BLaER1 treated with 17β-estradiol and CSF1 and Interleukin-3, amounts not matched to agents 10 nM and 100 nM (cell line): ENCODE measurements at regions not wholly inside any gene's neighbourhood (a gene's known extent, or its start where the extent isn't known, plus 50 kb on each side); places are given as distances from the start of the nearest gene placed in this dataset.

Experiments
- H3K27ac ChIP-seq, 11 experiments: shearing (Covaris generic); formaldehyde crosslinking; 2 replicates each; pipeline ENCODE4 v1.8.1; 2022
- H3K27me3 ChIP-seq, 11 experiments: shearing (Covaris generic); formaldehyde crosslinking; 2 replicates each; pipeline ENCODE4 v1.8.1; 2022
- H3K36me3 ChIP-seq, 11 experiments: shearing (Covaris generic); formaldehyde crosslinking; 2 replicates each; pipeline ENCODE4 v1.8.1; 2022
- H3K4me1 ChIP-seq, 10 experiments: shearing (Covaris generic); formaldehyde crosslinking; 2 replicates each; pipeline ENCODE4 v1.8.1; 2022
- H3K4me2 ChIP-seq, 11 experiments: shearing (Covaris generic); formaldehyde crosslinking; 2 replicates each; pipeline ENCODE4 v1.8.1; 2022
- H3K4me3 ChIP-seq, 10 experiments: shearing (Covaris generic); formaldehyde crosslinking; 2 replicates each; pipeline ENCODE4 v1.8.1; 2022
- H3K9ac ChIP-seq, 11 experiments: shearing (Covaris generic); formaldehyde crosslinking; 2 replicates each; pipeline ENCODE4 v1.8.1; 2022
- H3K9me3 ChIP-seq, 11 experiments: shearing (Covaris generic); formaldehyde crosslinking; replicated peaks in 1 of 11; 2 replicates each; pipeline ENCODE4 v1.8.1; 2022
- H4K20me1 ChIP-seq, 11 experiments: shearing (Covaris generic); formaldehyde crosslinking; 2 replicates each; pipeline ENCODE4 v1.8.1; 2022
- Cebpa-rat ChIP-seq, 11 experiments: shearing (Covaris generic); IDR thresholded peaks; 2 replicates each; pipeline ENCODE4 v1.8.1; 2022

GRCh38 chr14:101492716-101493115, 68.6 kb upstream of the DIO3 start:
- H3K4me1 ChIP-seq: no peaks in the 10 kb centered on the region
- no peak overlapping the region for H3K4me2 ChIP-seq
- peaks cover 14 to 37% (median 21%) of the 10 kb centered on the region in 11 experiments; a peak in 21 of 22 replicates for H3K9me3 ChIP-seq
- H3K4me3 ChIP-seq: no peak overlapping the region
- TF ChIP-seq Cebpa-rat (IDR thresholded peaks at IDR 0.05): no peak
- H3K9ac ChIP-seq: no peak overlapping the region
- no peaks in the 10 kb centered on the region for H4K20me1 ChIP-seq
- no peaks in the 10 kb centered on the region for H3K36me3 ChIP-seq
- H3K27me3 ChIP-seq: no peaks in the 10 kb centered on the region
- no peak overlapping the region for H3K27ac ChIP-seq

DNA sequence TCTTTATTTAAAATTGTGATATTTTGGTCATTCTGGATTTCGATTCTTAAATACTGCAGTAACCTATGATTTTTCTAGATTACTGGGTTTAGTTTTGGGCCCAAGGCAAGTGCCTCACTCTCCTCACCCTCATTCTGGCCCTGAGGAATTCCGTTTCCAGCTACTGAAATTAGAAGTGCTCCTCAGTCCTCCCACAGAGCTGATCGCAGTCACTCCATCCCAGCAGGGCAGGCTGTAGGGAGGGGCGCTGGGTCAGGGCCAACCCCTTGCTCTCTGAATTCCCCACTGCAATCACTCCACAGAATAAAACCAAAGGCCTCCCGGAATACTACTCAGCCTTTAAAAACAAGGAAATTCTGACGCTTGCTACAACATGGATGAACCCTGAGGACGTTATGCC, 66.5 kb upstream of the DIO3 start:
- Histone ChIP-seq H3K36me3 (no peaks in the 10 kb centered on the region), H3K9me3 (peaks cover 0 to 17% (median 6%) of the 10 kb centered on the region in 11 experiments; a peak in 13 of 22 replicates), H3K27ac (no peak overlapping the region), H3K4me1 (no peaks in the 10 kb centered on the region), H3K4me3 (no peak overlapping the region), H3K9ac (no peak overlapping the region), H3K27me3 (no peaks in the 10 kb centered on the region), H3K4me2 (no peak overlapping the region), H4K20me1 (no peaks in the 10 kb centered on the region)
- no peak for TF ChIP-seq Cebpa-rat (IDR thresholded peaks at IDR 0.05)

DNA sequence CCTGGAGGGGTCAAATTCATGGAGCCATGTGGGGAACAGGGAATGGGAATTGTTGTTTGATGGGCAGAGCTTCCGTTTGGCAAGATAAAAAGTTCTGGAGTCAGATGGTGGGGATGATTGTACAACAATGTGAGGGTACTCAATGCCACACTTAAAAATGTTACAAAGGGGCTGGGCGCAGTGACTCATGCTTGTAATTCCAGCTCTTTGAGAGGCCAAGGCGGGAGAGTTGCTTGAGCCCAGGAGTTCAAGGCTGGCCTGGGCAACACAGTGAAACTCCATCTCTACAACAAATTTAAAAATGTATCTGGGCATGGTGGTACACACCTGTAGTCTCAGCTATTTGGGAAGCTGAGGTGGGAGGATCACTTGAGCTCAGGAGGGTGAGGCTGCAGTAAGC, 66.0 kb upstream of the DIO3 start:
- H3K36me3 ChIP-seq: no peaks in the 10 kb centered on the region
- H3K27me3 ChIP-seq: no peaks in the 10 kb centered on the region
- peaks cover 0 to 17% (median 6%) of the 10 kb centered on the region in 11 experiments; a peak in 13 of 22 replicates for H3K9me3 ChIP-seq
- H3K4me3 ChIP-seq: no peak overlapping the region
- no peak for TF ChIP-seq Cebpa-rat (IDR thresholded peaks at IDR 0.05)
- H3K27ac ChIP-seq: no peak overlapping the region
- no peaks in the 10 kb centered on the region for H4K20me1 ChIP-seq
- no peak overlapping the region for H3K9ac ChIP-seq
- H3K4me1 ChIP-seq: no peaks in the 10 kb centered on the region
- no peak overlapping the region for H3K4me2 ChIP-seq

GRCh38 chr14:101495827-101496775, 65.2 kb upstream of the DIO3 start:
- Histone ChIP-seq H3K36me3 (no peaks in the 10 kb centered on the region), H3K4me1 (no peaks in the 10 kb centered on the region), H3K4me2 (no peak overlapping the region), H3K27me3 (no peaks in the 10 kb centered on the region), H3K9me3 (peaks cover 0 to 17% (median 6%) of the 10 kb centered on the region in 11 experiments; a peak in 13 of 22 replicates), H3K9ac (no peak overlapping the region), H4K20me1 (no peaks in the 10 kb centered on the region), H3K27ac (no peak overlapping the region), H3K4me3 (no peak overlapping the region)
- no peak for TF ChIP-seq Cebpa-rat (IDR thresholded peaks at IDR 0.05)

- Histone ChIP-seq H3K9me3 (peaks cover 0 to 17% (median 5%) of the 10 kb centered on the region in 11 experiments; a peak in 11 of 22 replicates), H3K36me3 (no peaks in the 10 kb centered on the region), H3K4me2 (no peak overlapping the region), H3K4me3 (no peak overlapping the region), H3K4me1 (no peaks in the 10 kb centered on the region), H4K20me1 (no peaks in the 10 kb centered on the region), H3K27me3 (no peaks in the 10 kb centered on the region), H3K9ac (no peak overlapping the region), H3K27ac (no peak overlapping the region)
- TF ChIP-seq Cebpa-rat (IDR thresholded peaks at IDR 0.05): no peak
These were observed 64.3 kb upstream of the DIO3 start for GRCh38 chr14:101496776-101497683.

DNA sequence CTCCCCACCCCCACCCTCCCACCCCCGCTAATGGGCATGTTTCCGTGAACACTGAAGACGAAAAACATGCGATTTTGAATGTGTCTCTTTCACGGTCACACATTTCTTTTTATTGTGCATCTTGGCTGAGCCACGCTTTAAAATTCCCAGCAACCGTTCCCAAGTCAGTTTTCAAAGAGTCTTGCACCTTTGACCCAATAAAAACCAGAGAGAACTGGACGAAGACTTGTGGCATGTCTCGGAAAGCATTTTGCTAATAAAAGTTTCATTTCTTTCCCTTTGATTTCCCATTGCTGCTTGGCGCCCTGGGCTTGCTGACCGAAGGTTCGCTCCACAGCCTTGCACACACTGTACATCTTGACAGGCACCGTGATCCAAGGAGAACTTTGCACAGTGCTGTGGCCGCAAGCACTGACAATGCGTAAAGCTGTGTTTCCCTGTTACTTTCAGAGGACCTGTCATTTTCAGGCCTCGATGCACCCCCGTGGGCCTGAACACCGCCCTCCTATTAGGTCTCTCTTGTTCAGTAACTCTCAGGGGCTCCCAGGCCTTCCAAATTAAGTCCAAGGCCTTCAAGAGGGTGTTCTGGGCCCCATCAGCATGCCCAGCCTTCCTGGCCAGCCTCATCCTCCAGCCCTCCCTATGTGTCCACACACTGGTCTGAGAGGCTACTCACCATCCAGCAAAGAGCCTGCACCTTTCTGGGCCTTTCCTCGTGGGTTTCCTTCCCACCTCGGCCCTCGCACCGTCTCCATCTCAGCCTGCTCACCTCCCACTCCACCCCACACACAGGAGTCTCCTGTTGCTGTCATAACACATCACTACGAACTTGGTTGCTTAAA, 63.4 kb upstream of the DIO3 start:
- H4K20me1 ChIP-seq: no peaks in the 10 kb centered on the region
- TF ChIP-seq Cebpa-rat (IDR thresholded peaks at IDR 0.05): no peak
- no peaks in the 10 kb centered on the region for H3K4me1 ChIP-seq
- H3K4me3 ChIP-seq: no peak overlapping the region
- no peak overlapping the region for H3K4me2 ChIP-seq
- H3K9ac ChIP-seq: no peak overlapping the region
- H3K27ac ChIP-seq: no peak overlapping the region
- H3K36me3 ChIP-seq: no peaks in the 10 kb centered on the region
- H3K27me3 ChIP-seq: no peaks in the 10 kb centered on the region
- peaks cover 0 to 12% (median 5%) of the 10 kb centered on the region in 11 experiments; a peak in 9 of 22 replicates for H3K9me3 ChIP-seq

DNA sequence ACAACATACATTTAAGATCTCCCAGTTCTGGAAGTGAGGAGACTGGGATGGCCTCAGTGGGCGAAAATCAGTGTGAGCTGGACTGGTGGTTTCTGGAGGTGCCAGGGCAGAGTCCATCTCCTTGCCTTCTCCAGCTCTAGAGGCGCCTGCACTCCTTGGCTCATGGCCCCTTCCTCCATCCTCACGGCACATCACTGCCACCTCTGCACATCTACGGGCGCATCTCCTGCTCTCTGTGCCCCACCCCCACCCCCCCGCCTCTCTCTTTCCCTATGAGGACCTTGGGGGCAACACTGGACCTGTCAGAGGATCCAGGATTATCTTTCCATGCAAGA, 62.8 kb upstream of the DIO3 start:
- Histone ChIP-seq H4K20me1 (no peaks in the 10 kb centered on the region), H3K4me2 (no peak overlapping the region), H3K27ac (no peak overlapping the region), H3K4me3 (no peak overlapping the region), H3K27me3 (no peaks in the 10 kb centered on the region), H3K4me1 (no peaks in the 10 kb centered on the region), H3K9me3 (peaks cover 0 to 13% (median 4%) of the 10 kb centered on the region in 11 experiments; a peak in 16 of 22 replicates), H3K36me3 (no peaks in the 10 kb centered on the region), H3K9ac (no peak overlapping the region)
- no peak for TF ChIP-seq Cebpa-rat (IDR thresholded peaks at IDR 0.05)

DNA sequence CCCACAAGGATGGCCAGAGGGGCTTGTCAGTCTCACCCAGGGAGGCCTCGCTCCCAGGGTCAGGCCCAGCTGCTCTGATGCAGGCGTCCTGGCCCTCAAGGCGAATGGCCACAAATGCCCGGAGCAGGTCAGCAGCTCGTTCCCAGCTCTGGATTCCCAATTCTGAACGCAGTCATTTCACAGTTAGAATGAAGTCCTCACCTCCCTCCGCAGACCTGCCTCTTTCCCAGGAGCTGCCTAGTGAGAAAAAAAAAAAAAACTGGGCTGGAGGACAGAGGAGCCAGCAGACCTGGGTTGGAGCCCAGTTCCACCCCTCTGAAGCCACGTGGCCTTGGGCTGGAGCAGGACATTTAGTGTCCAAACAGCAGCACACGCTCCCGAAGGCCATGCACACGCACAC, 62.2 kb upstream of the DIO3 start:
- H4K20me1 ChIP-seq: no peaks in the 10 kb centered on the region
- H3K4me1 ChIP-seq: peaks cover 0 to under 1% (median 0%) of the 10 kb centered on the region in 10 experiments; a peak in 1 of 20 replicates
- no peak overlapping the region for H3K9ac ChIP-seq
- TF ChIP-seq Cebpa-rat (IDR thresholded peaks at IDR 0.05): no peak
- no peaks in the 10 kb centered on the region for H3K27me3 ChIP-seq
- no peak overlapping the region for H3K27ac ChIP-seq
- H3K4me3 ChIP-seq: no peak overlapping the region
- no peaks in the 10 kb centered on the region for H3K36me3 ChIP-seq
- H3K9me3 ChIP-seq: peaks cover 0 to 13% (median 8%) of the 10 kb centered on the region in 11 experiments; a peak in 15 of 22 replicates
- H3K4me2 ChIP-seq: no peak overlapping the region
